Breast epithelium (tissue), 3 donors: ENCODE measurements at regions not wholly inside any gene's neighbourhood (a gene's known extent, or its start where the extent isn't known, plus 50 kb on each side); places are given as distances from the start of the nearest gene placed in this dataset.
"Not testable (repeated sequence)": the region's sequence is repeated elsewhere in the genome, so short reads cannot be mapped to it uniquely, and the experiment has no call there.

Experiments
- CTCF ChIP-seq, 3 donors: fragments of 450-650 bp; IDR thresholded peaks; one replicate each; pipeline ENCODE4 v1.5.1; 2016 to 2017; ENCODE audit warnings: antibody characterized with exemption in 3 of 3, mild to moderate bottlenecking in 3 of 3, moderate library complexity in 3 of 3
- POLR2AphosphoS5 ChIP-seq, 3 donors: sonication (generic); formaldehyde crosslinking; IDR thresholded peaks; one replicate each; pipeline ENCODE4 v1.6.1; 2017; ENCODE audit warnings: antibody characterized with exemption in 3 of 3

- TF ChIP-seq POLR2AphosphoS5, CTCF (IDR thresholded peaks at IDR 0.05): not testable (repeated sequence)
Observed at GRCh38 chr1:119213213-119213612, 72.8 kb upstream of the WARS2 start.
